OCI-LY7 (cell line): ENCODE measurements at regions not wholly inside any gene's neighbourhood (a gene's known extent, or its start where the extent isn't known, plus 50 kb on each side); places are given as distances from the start of the nearest gene placed in this dataset.

Source experiments
- BruUV-seq: library from RNA; stranded (reverse); fragments of 400-500 nt; replicated peaks from 2 replicates; lab custom pipeline; 2021; lab: Mats Ljungman, UMichigan
- CTCF ChIA-PET: fragments of 300-600 bp; sonication (Branson Sonifier 250); formaldehyde crosslinking; loops from one replicate; lab custom pipeline; 2022; ENCODE audit warnings: antibody characterized with exemption; ENCODE audit not compliant: unreplicated experiment; lab: Charles Lee
- POLR2A ChIA-PET: fragments of 300-600 bp; sonication (Branson Sonifier 250); formaldehyde crosslinking; loops from one replicate; lab custom pipeline; 2022; ENCODE audit warnings: antibody characterized with exemption; lab: Charles Lee
- DNase-seq: peaks from one replicate; pipeline ENCODE4 v3.0.0-alpha.2; 2015; ENCODE audit warnings: low spot score
- H2AFZ ChIP-seq: fragments of 200-600 bp; sonication (generic), shearing (Covaris generic); 2 replicates; pipeline ENCODE4 v1.6.1; 2014; ENCODE audit warnings: mild to moderate bottlenecking, antibody characterized with exemption, low read length, moderate library complexity
- H3K27ac ChIP-seq: fragments of 200-600 bp; sonication (generic); 2 replicates; pipeline ENCODE4 v1.5.1; 2014; ENCODE audit warnings: mixed run types, low read depth, mild to moderate bottlenecking, moderate library complexity, low read length, inconsistent platforms; ENCODE audit not compliant: poor library complexity, severe bottlenecking
- H3K36me3 ChIP-seq: fragments of 200-600 bp; sonication (generic); 2 replicates; pipeline ENCODE4 v1.6.1; 2014; ENCODE audit warnings: mild to moderate bottlenecking, antibody characterized with exemption, low read length, moderate library complexity, mixed read lengths; ENCODE audit not compliant: insufficient read depth
- H3K4me1 ChIP-seq: fragments of 200-600 bp; sonication (generic); 2 replicates; pipeline ENCODE4 v1.5.1; 2014; ENCODE audit warnings: mild to moderate bottlenecking, low read length; ENCODE audit not compliant: insufficient read depth, poor library complexity, severe bottlenecking
- H3K4me2 ChIP-seq: fragments of 200-600 bp; sonication (generic); 2 replicates; pipeline ENCODE4 v1.6.1; 2014; ENCODE audit warnings: mild to moderate bottlenecking, low read length
- H3K4me3 ChIP-seq: fragments of 200-600 bp; sonication (generic); 2 replicates; pipeline ENCODE4 v1.5.1; 2014; ENCODE audit warnings: mild to moderate bottlenecking, low read depth, low read length; ENCODE audit not compliant: poor library complexity, severe bottlenecking
- H3K79me2 ChIP-seq: fragments of 200-600 bp; sonication (generic); 2 replicates; pipeline ENCODE4 v1.6.1; 2016; ENCODE audit warnings: low read depth, mild to moderate bottlenecking, low read length, moderate library complexity, mixed read lengths; ENCODE audit not compliant: insufficient read depth
- H3K9me2 ChIP-seq: fragments of 200-600 bp; sonication (generic); 2 replicates; pipeline ENCODE4 v1.6.1; 2016; ENCODE audit warnings: mild to moderate bottlenecking, low read length, mixed read lengths; ENCODE audit not compliant: insufficient read depth
- H3K9me3 ChIP-seq: fragments of 200-600 bp; sonication (generic); 2 replicates; pipeline ENCODE4 v1.6.1; 2014; ENCODE audit warnings: mild to moderate bottlenecking, mixed run types, low read length, mixed read lengths
- H4K20me1 ChIP-seq: fragments of 200-600 bp; sonication (generic); 2 replicates; pipeline ENCODE4 v1.6.1; 2014; ENCODE audit warnings: mild to moderate bottlenecking, antibody characterized with exemption, low read length, moderate library complexity, mixed read lengths; ENCODE audit not compliant: insufficient read depth
- EZH2phosphoT487 ChIP-seq: fragments of 200-600 bp; sonication (generic); IDR thresholded peaks from 2 replicates; pipeline ENCODE4 v1.6.1; 2018; ENCODE audit warnings: low read depth, borderline replicate concordance, mild to moderate bottlenecking, mixed run types, antibody characterized with exemption, low read length, moderate library complexity, mixed read lengths
- intact Hi-C: fragments of 100-400 bp; cut with micrococcal nuclease; formaldehyde crosslinking; loops from one replicate; pipeline ENCODE4 v1.10.0; 2022; ENCODE audit not compliant: unreplicated experiment
- TF ChIP-seq, protein P1 (sequence below): fragments of 200-600 bp; sonication (generic); conservative IDR thresholded peaks from 2 replicates; pipeline ENCODE4 v1.5.1; 2014; ENCODE audit warnings: mild to moderate bottlenecking, antibody characterized with exemption, low read length, moderate library complexity, mixed read lengths

DNA sequence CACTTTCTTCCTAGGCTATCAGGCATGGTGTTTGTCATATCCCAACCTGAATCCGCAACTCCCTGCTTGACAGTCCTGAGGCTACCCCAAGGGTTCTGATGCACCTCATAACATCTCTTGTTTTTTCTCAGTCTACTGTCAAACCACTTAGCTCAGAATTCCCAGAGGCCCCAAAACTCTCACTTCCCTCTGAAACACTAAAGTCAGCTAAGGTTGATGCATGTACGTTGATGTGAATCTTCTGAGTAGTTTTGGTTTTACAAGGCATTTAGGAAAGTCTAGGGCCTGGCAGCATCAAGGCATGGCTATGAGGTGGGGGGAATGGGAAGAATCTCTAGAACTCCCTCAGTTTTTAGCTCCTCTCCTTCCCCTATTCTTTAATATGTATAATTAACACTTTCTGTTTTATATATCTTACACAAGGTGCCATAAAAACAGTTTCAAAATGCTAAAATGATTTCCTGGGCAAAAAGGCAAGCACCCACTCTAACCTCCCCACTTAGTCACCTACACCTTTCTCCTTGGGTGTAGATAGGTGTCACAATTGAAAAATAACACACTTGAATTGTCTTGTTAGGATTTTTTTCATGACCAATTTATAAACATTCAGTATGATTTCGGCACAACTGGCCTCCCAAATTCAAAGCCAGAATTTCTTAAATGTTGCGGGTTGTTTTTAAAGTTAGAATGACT, 71.4 kb upstream of the TANK start:
- H3K9me3 ChIP-seq: no peaks in the 10 kb centered on the region
- POLR2A ChIA-PET: interaction anchor here (0.6 to 3.5 kb wide), 13 partner anchors 10 to 684 kb away, joined by 3 to 19 read pairs (median 4); partner anchors contain the start of gene PSMD14
- intact Hi-C loops: no loop called here
- DNase-seq: peak; percentile 37
- no peaks in the 10 kb centered on the region for H3K79me2 ChIP-seq
- CTCF ChIA-PET: interaction anchor here (1.3 to 1.4 kb wide), 2 partner anchors 13 to 16 kb away, joined by 5 read pairs; no protein-coding TSS in a partner anchor
- H3K4me2 ChIP-seq: peak overlapping the region; percentile 27; the same call in 1 of the 2 replicates
- BruUV-seq: no TSS peak
- H2AFZ ChIP-seq: peak overlapping the region; percentile 30; the same call in 1 of the 2 replicates
- H3K4me1 ChIP-seq: peaks cover 22% of the 10 kb centered on the region
- no peaks in the 10 kb centered on the region for H3K9me2 ChIP-seq
- H3K36me3 ChIP-seq: no peaks in the 10 kb centered on the region
- no peak overlapping the region for H3K27ac ChIP-seq
- no peaks in the 10 kb centered on the region for H4K20me1 ChIP-seq
- TF ChIP-seq, protein P1, sequence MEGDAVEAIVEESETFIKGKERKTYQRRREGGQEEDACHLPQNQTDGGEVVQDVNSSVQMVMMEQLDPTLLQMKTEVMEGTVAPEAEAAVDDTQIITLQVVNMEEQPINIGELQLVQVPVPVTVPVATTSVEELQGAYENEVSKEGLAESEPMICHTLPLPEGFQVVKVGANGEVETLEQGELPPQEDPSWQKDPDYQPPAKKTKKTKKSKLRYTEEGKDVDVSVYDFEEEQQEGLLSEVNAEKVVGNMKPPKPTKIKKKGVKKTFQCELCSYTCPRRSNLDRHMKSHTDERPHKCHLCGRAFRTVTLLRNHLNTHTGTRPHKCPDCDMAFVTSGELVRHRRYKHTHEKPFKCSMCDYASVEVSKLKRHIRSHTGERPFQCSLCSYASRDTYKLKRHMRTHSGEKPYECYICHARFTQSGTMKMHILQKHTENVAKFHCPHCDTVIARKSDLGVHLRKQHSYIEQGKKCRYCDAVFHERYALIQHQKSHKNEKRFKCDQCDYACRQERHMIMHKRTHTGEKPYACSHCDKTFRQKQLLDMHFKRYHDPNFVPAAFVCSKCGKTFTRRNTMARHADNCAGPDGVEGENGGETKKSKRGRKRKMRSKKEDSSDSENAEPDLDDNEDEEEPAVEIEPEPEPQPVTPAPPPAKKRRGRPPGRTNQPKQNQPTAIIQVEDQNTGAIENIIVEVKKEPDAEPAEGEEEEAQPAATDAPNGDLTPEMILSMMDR: no peak
- no peak for TF ChIP-seq EZH2phosphoT487
- H3K4me3 ChIP-seq: no peak overlapping the region

DNA sequence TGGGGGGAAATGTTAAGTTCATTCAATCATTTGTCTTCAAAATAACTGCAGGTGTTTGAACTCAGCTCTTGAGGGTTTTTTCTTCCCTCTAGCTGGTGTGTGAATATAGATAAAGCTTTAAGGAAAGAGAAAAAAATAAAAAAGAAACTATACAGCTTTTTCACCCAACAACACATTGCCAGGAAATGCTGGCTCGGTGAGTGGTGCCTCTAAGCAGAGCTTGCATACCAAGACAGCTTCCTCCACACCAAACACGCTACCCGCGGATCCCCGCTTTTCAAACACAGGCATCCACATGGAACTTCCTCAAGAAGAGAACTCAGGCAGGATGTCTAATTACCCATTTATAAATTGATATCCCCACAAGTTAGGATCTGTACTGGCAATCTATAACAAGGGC, 69.8 kb upstream of the TANK start:
- BruUV-seq: no TSS peak
- TF ChIP-seq, protein P1: no peak

DNA sequence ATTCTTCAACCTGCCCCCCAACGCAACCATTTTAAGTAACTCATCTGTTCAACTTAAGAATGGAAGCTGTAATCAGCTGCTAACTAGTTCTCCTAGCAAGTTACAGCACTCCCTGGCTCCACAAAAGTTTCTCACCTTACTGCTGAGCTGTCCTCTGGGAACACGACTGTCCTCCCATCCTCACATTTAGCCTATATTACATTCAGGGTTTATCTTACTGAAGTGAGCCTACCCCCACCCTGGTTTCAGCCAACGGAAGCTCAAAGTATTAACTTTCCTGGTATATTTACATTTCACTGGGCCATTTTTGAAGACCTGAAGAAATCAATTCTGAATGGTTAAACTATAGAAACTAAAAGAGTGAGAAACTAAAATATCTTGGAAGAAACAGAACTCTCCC, 64.9 kb upstream of the TANK start:
- intact Hi-C loops: loop anchor here (10.0 kb wide), 1 partner anchor 691 kb away; no protein-coding TSS in a partner anchor
- no peak for DNase-seq
- no TSS peak for BruUV-seq
- Histone ChIP-seq H4K20me1 (no peaks in the 10 kb centered on the region), H3K4me2 (peak overlapping the region; percentile 20; the same call in 1 of the 2 replicates), H3K4me3 (no peak overlapping the region), H3K4me1 (peaks cover 11% of the 10 kb centered on the region), H3K36me3 (no peaks in the 10 kb centered on the region), H2AFZ (peak overlapping the region; percentile 62), H3K9me3 (no peaks in the 10 kb centered on the region), H3K27ac (no peak overlapping the region), H3K9me2 (no peaks in the 10 kb centered on the region), H3K79me2 (no peaks in the 10 kb centered on the region)
- ChIA-PET POLR2A (interaction anchor here (0.6 to 2.3 kb wide), 6 partner anchors 9 to 1023 kb away, joined by 3 to 14 read pairs (median 6); no protein-coding TSS in a partner anchor), CTCF (no interaction called here)
- TF ChIP-seq EZH2phosphoT487: no peak
- TF ChIP-seq, protein P1: no peak

More for the DNA sequence above, 69.8 kb upstream of the TANK start:
- Histone ChIP-seq H3K27ac (no peak overlapping the region), H3K9me3 (no peaks in the 10 kb centered on the region), H3K4me1 (peaks cover 26% of the 10 kb centered on the region), H2AFZ (peak overlapping the region; percentile 30; the same call in 1 of the 2 replicates), H3K79me2 (no peaks in the 10 kb centered on the region), H4K20me1 (no peaks in the 10 kb centered on the region), H3K9me2 (no peaks in the 10 kb centered on the region), H3K4me3 (no peak overlapping the region), H3K36me3 (no peaks in the 10 kb centered on the region), H3K4me2 (no peak overlapping the region)
- POLR2A ChIA-PET: interaction anchor here (0.7 to 3.5 kb wide), 13 partner anchors 9 to 158 kb away, joined by 3 to 19 read pairs (median 4); no protein-coding TSS in a partner anchor
- DNase-seq: no peak
- CTCF ChIA-PET: interaction anchor here (0.9 kb wide), 1 partner anchor 27 kb away, joined by 3 read pairs; no protein-coding TSS in a partner anchor
- intact Hi-C loops: loop anchor here (10.0 kb wide), 1 partner anchor 686 kb away; no protein-coding TSS in a partner anchor
